HUES48 (cell line): ENCODE measurements at regions not wholly inside any gene's neighbourhood (a gene's known extent, or its start where the extent isn't known, plus 50 kb on each side); places are given as distances from the start of the nearest gene placed in this dataset.

Source experiments
- H3K27ac ChIP-seq: one replicate; pipeline ENCODE4 v1.7.0; 2013; ENCODE audit warnings: low read depth, low read length, inconsistent platforms
- H3K27me3 ChIP-seq: 2 replicates; pipeline ENCODE4 v1.6.1; 2013; ENCODE audit warnings: mild to moderate bottlenecking, low read length; ENCODE audit not compliant: control insufficient read depth, insufficient read depth
- H3K36me3 ChIP-seq: 2 replicates; pipeline ENCODE4 v1.6.1; 2013; ENCODE audit warnings: low read length; ENCODE audit not compliant: control insufficient read depth, insufficient read depth
- H3K4me1 ChIP-seq: 2 replicates; pipeline ENCODE4 v1.6.1; 2013; ENCODE audit warnings: mild to moderate bottlenecking, low read length; ENCODE audit not compliant: control insufficient read depth, insufficient read depth
- H3K4me3 ChIP-seq: 2 replicates; pipeline ENCODE4 v1.5.1; 2013; ENCODE audit warnings: mild to moderate bottlenecking, low read depth, low read length
- H3K9ac ChIP-seq: 2 replicates; pipeline ENCODE4 v1.6.1; 2013; ENCODE audit warnings: mild to moderate bottlenecking, low read depth, low read length, moderate library complexity
- H3K9me3 ChIP-seq: 2 replicates; pipeline ENCODE4 v1.6.1; 2013; ENCODE audit warnings: low read length; ENCODE audit not compliant: control insufficient read depth, insufficient read depth

DNA sequence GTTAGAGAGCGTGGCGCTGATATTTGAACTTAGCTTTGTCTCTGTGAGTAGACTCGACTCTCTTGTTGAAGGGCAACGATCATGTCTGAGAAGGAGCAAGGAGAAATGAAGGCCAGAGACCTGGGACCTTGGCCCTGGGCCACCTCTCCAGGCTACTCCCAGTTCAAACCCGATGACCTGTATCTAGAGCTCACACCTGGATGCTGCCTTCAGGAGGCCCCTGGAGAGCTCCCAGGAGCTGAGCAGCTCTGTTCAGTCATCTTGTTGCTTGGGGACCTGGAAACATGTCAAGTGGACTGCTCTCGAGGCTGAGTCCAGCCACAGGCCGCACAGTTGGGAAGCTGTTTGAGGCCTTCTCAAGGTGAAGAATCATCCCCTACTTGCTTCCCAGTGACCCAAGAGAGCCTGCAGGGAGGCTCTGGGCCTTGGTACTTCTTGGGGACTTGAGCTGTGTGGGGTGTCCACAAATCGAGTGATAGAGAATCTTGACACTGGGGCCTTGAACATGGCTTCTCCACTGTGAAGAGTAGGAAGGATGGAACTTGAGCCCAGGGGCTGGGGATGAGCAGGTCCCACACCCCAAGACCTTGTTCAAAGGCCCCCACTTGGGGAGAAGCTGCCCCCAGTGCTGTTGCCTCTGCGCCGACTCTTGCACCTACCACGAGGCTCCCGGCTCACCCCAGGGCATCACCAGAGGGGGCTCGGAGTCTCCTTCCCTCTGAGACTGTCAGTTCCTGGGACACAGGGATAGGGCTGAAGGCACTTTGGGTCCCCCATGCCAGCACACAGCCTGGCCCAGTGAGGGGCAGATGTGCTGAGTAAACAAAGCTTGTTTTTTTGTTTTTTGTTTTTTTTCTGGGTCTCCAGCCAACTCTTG is 112.1 kb downstream of the IRX5 start:
- H3K27ac ChIP-seq, result no peak overlapping the region
- H3K4me1 ChIP-seq, result no peaks in the 10 kb centered on the region
- H3K9me3 ChIP-seq, result no peaks in the 10 kb centered on the region
- H3K27me3 ChIP-seq, result no peaks in the 10 kb centered on the region
- H3K36me3 ChIP-seq, result no peaks in the 10 kb centered on the region
- no peak overlapping the region for H3K9ac ChIP-seq
- no peak overlapping the region for H3K4me3 ChIP-seq

DNA sequence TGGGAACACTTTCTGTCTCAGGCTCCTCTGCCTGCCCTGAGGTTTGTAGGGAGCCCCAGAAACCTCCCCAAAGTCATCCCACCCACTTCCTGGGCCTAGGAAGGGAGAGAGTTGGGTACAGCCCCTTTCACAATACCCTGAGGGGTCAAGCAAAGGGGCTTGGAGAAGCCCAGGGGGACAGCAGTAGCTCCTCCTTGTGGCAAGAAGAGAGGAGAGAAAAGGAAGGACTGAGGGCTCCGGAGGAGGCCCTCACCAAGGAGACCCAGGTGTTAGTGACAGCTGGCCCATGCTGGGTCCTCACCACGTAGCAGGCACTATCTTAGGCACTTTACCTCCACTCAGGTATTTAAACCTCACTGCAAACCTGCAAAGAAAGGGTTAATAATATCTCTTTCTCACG is 112.8 kb downstream of the IRX5 start:
- H3K4me1 ChIP-seq, result no peaks in the 10 kb centered on the region

DNA sequence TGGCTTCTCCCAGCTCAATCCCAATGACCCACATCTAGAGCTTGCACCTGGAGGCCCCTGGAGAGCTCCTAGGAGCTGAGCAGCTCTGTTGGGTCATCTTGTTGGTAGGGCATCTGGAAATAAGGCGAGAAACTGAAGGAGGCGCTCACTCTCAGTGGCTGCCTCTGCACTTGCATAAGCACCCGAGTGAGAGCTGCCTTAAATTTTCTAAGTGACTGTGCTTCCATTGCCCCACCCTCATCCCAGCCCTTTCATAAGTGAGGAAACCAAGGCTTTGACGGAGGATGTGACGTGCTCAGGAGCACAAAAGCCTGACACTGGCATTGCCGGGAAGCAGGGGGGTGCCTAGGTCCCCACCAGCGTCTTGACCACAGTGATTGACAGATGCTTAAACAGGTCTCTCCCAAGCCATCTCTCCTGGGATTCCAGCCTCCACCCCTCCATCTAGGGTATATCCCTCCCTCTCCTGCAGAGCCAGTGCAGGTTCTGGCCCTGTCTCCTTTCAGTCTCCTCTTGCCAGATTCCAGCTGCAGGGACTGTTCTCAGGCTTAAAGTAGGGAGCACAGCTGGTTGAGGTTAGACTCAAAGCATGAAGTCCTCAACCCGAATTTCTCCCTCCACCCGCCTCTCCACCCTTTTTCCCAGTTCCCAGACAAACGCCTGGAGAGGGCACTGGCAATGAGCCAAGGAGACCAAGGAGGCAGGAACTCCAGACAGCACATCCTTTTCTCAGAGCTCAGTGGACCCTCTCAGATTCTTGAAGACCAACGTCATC is 113.7 kb downstream of the IRX5 start:
- H3K27me3 ChIP-seq, result no peaks in the 10 kb centered on the region
- no peak overlapping the region for H3K4me3 ChIP-seq
- no peak overlapping the region for H3K27ac ChIP-seq
- H3K9me3 ChIP-seq, result no peaks in the 10 kb centered on the region
- H3K4me1 ChIP-seq, result no peaks in the 10 kb centered on the region
- no peaks in the 10 kb centered on the region for H3K36me3 ChIP-seq
- no peak overlapping the region for H3K9ac ChIP-seq

More for the DNA sequence above, 112.8 kb downstream of the IRX5 start:
- H3K9ac ChIP-seq, result no peak overlapping the region
- H3K9me3 ChIP-seq, result no peaks in the 10 kb centered on the region
- no peak overlapping the region for H3K4me3 ChIP-seq
- no peaks in the 10 kb centered on the region for H3K27me3 ChIP-seq
- H3K36me3 ChIP-seq, result no peaks in the 10 kb centered on the region
- no peak overlapping the region for H3K27ac ChIP-seq

DNA sequence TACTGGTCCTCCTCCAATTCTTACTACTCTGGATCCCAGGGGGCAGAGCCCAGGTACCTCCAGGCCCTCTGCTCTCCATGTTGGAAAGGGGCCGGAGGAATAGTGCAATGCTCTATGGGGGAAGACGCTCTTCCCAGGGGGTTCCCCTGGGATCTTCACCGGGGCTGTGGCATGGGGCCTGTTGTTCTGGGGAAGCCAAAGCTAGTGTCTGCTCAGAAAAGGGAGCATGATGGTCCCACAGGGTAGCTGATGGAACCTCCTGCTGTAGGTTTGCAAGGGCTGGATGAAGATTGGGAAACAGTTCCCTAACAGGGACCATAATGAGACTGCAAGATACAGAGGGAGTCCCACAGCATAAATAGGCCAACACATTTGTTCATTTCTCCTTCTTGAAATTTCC is 114.7 kb downstream of the IRX5 start:
- Histone ChIP-seq H3K4me3 (no peak overlapping the region), H3K27me3 (no peaks in the 10 kb centered on the region), H3K36me3 (no peaks in the 10 kb centered on the region), H3K4me1 (no peaks in the 10 kb centered on the region), H3K27ac (no peak overlapping the region), H3K9me3 (no peaks in the 10 kb centered on the region), H3K9ac (no peak overlapping the region)

DNA sequence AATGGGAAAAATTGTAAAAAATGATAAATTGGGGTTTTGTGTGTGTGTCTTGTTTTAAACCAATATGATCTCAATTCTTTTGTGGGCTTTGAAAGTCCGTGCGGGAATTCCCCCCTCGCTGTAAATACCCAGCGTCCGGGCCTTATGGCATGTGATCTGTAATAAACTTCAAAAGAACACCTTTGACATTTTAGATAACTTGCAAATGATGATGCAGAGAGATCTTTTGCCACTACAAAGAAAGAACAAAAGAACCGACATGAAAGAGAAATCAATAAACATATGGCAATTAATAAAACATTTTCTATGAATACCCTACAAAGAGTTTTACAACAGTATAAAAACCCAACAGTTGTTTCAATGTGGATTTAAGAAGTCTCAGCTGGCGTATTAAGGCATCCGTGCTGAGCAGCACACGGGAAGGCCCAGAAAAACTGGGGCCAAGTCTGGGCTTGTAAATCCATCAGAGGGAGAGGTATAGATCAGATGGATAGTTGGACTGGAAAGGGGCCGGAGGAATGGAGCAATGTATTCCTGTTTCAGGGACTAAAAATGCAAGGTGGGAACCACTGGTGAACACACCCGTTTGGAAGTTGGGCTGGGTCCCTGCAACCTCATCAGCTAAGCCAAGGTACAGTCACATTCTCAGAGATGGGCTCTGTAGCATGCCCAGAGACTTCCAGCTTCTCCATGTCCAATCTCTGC is 115.2 kb downstream of the IRX5 start:
- H3K9me3 ChIP-seq, result no peaks in the 10 kb centered on the region
- H3K27ac ChIP-seq, result no peak overlapping the region
- no peaks in the 10 kb centered on the region for H3K27me3 ChIP-seq
- no peaks in the 10 kb centered on the region for H3K36me3 ChIP-seq
- no peak overlapping the region for H3K9ac ChIP-seq
- no peak overlapping the region for H3K4me3 ChIP-seq
- H3K4me1 ChIP-seq, result no peaks in the 10 kb centered on the region

DNA sequence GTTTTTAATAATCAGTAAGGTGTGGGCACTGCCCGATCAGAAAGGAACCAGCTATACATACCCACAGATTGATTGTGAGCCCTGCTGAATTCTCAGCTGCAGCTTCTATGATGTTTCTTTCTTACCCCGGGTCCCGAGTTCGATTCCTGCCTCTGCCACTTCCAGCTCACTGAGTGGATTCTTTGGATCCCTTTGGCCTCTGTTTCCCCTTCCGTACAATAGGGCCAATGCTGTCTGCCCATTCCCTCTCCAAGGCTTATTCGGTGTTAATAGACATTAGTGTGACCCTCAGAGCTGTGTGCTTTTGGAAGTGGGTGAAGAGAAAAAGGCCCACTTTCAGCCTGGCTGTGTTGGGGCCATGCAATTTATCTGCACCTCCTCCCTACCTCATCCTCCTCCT is 115.8 kb downstream of the IRX5 start:
- H3K9ac ChIP-seq, result no peak overlapping the region
- no peaks in the 10 kb centered on the region for H3K27me3 ChIP-seq
- no peaks in the 10 kb centered on the region for H3K4me1 ChIP-seq
- H3K9me3 ChIP-seq, result no peaks in the 10 kb centered on the region
- no peaks in the 10 kb centered on the region for H3K36me3 ChIP-seq
- no peak overlapping the region for H3K4me3 ChIP-seq
- H3K27ac ChIP-seq, result no peak overlapping the region

DNA sequence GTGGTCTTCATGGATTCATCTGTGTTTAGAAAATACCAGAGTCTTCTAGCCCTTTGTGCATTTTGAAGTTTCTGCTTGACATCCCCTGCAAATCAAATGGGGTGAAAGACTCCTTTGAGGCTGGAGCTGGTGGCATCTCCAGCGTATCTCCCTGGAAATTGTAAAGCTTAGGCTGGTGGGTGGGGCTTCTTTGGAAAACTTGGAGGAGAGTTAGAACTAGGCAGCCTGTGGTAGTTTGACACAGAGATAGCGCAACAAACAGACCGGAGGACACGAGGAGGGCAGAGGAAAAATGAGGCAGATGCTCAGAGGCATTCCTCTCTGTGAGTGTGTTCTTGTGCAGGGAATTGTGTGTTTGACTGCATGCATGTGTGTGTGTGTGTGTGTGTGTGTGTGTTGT is 116.3 kb downstream of the IRX5 start:
- Histone ChIP-seq H3K9ac (no peak overlapping the region), H3K27me3 (no peaks in the 10 kb centered on the region), H3K4me1 (no peaks in the 10 kb centered on the region), H3K27ac (no peak overlapping the region), H3K9me3 (no peaks in the 10 kb centered on the region), H3K36me3 (no peaks in the 10 kb centered on the region), H3K4me3 (no peak overlapping the region)

DNA sequence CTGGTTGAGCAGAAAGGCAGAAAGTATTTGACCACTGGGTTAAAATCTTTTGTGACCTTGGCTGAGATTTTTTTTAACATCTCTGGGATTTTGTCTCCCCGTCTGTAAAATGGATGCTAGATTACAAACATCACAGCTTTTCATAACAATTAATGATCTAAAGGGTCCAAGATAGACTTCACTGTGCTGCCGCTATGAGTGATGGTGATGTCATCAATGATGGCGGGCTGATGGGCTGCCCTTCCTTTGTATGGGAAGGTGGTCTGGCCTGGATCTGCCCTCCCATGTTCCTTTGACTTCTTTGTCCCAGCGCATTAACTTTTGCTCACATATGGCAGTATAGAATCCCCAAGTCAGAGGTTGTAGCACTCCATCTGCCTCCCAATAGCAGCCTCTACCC is 116.7 kb downstream of the IRX5 start:
- Histone ChIP-seq H3K4me1 (no peaks in the 10 kb centered on the region), H3K9ac (no peak overlapping the region), H3K36me3 (no peaks in the 10 kb centered on the region), H3K9me3 (no peaks in the 10 kb centered on the region), H3K4me3 (no peak overlapping the region), H3K27ac (no peak overlapping the region), H3K27me3 (no peaks in the 10 kb centered on the region)

DNA sequence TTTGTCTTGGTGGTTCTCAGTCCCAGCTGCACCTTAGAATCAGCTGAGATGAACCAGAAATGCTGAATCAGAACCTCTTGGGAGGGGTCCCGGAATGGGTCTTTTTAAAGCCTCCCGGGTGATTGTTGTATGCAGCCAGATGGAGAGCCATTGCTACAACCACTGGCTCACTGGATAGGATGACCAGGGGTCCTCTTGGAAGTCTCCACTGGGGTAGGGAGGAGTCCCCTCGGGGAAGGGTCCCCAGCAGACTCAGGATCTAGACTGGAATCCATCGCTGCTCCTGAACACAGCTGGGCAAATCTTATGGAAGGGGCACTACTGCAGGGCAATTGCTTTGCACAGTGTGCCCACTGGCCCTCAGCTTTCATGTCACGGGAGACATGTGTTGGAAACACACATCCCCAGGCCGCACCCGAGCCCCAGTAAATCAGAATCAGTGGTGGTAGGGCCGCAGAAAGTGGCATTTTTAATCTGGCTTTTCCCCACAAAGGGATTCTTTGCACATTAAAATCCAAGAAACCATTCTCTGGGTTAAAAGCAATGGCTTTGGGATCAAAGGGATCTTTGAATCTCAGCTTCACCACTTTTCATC is 117.3 kb downstream of the IRX5 start:
- Histone ChIP-seq H3K4me3 (no peak overlapping the region), H3K9me3 (no peaks in the 10 kb centered on the region), H3K27ac (no peak overlapping the region), H3K27me3 (no peaks in the 10 kb centered on the region), H3K4me1 (no peaks in the 10 kb centered on the region), H3K9ac (no peak overlapping the region), H3K36me3 (no peaks in the 10 kb centered on the region)

DNA sequence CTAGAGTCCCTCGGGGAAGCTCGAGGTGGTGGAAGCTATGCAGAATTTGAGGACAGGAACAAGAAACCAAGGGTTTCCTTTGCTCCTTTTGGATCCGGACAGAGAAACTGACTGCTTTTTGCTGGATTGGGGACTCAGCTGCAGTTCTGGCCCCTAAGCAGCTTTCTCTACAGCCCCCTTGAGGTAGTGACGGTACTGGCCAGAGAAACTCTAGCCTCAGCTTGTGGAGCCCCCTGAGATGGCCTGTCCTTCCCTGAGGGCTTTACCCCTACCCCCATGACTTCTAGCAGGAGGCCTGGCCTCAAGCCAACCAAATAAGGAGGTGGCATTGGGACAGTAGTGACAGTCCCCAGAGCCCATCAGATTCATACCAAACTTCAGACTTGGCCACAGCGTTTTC is 118.1 kb downstream of the IRX5 start:
- Histone ChIP-seq H3K4me1 (no peaks in the 10 kb centered on the region), H3K27ac (no peak overlapping the region), H3K27me3 (no peaks in the 10 kb centered on the region), H3K9ac (no peak overlapping the region), H3K36me3 (no peaks in the 10 kb centered on the region), H3K4me3 (no peak overlapping the region), H3K9me3 (no peaks in the 10 kb centered on the region)
